ENCODE measurements at regions not wholly inside any gene's neighbourhood (a gene's known extent, or its start where the extent isn't known, plus 50 kb on each side); places are given as distances from the start of the nearest gene placed in this dataset.

GRCh38 chr17:13359774-13360173 lies 242.0 kb downstream of the HS3ST3A1 start:
- no peaks in the 10 kb centered on the region for H4K20me1 ChIP-seq (ENCODE audit: insufficient read depth, low read length)
- H3K4me1 ChIP-seq (ENCODE audit: low read length): no peaks in the 10 kb centered on the region
- H3K4me3 ChIP-seq (ENCODE audit: low read length): no peak overlapping the region
- H3K4me2 ChIP-seq (ENCODE audit: low read length): no peak overlapping the region
- no peak overlapping the region for H3K27ac ChIP-seq (ENCODE audit: low read length)
- no peak overlapping the region for H3K9ac ChIP-seq (ENCODE audit: low read length)
- no peak overlapping the region for H2AFZ ChIP-seq (ENCODE audit: low read depth, low read length)
- H3K36me3 ChIP-seq (replicated peaks; ENCODE audit: low read depth, low read length): no peaks in the 10 kb centered on the region
- no peaks in the 10 kb centered on the region for H3K27me3 ChIP-seq (ENCODE audit: low read depth, low read length)
- no peaks in the 10 kb centered on the region for H3K79me2 ChIP-seq (ENCODE audit: low read length)
- H3K9me3 ChIP-seq (ENCODE audit: insufficient read depth, low read length): no peaks in the 10 kb centered on the region
- TF ChIP-seq EZH2phosphoT487 (IDR thresholded peaks at IDR 0.05; ENCODE audit: low read depth) (no peak), CTCF (IDR thresholded peaks at IDR 0.05; ENCODE audit: low read depth, low read length) (no peak)

GRCh38 chr17:13355054-13355453 lies 246.7 kb downstream of the HS3ST3A1 start:
- no peaks in the 10 kb centered on the region for H3K27me3 ChIP-seq (ENCODE audit: low read depth, low read length)
- H3K79me2 ChIP-seq (ENCODE audit: low read length): no peaks in the 10 kb centered on the region
- TF ChIP-seq CTCF (IDR thresholded peaks at IDR 0.05; ENCODE audit: low read depth, low read length) (no peak), EZH2phosphoT487 (IDR thresholded peaks at IDR 0.05; ENCODE audit: low read depth) (no peak)
- no peaks in the 10 kb centered on the region for H3K4me1 ChIP-seq (ENCODE audit: low read length)
- no peaks in the 10 kb centered on the region for H3K36me3 ChIP-seq (replicated peaks; ENCODE audit: low read depth, low read length)
- no peak overlapping the region for H3K4me2 ChIP-seq (ENCODE audit: low read length)
- no peak overlapping the region for H3K4me3 ChIP-seq (ENCODE audit: low read length)
- H4K20me1 ChIP-seq (ENCODE audit: insufficient read depth, low read length): no peaks in the 10 kb centered on the region
- H2AFZ ChIP-seq (ENCODE audit: low read depth, low read length): no peak overlapping the region
- no peak overlapping the region for H3K27ac ChIP-seq (ENCODE audit: low read length)
- no peaks in the 10 kb centered on the region for H3K9me3 ChIP-seq (ENCODE audit: insufficient read depth, low read length)
- H3K9ac ChIP-seq (ENCODE audit: low read length): no peak overlapping the region

- Histone ChIP-seq H3K36me3 (replicated peaks; ENCODE audit: low read depth, low read length) (no peaks in the 10 kb centered on the region), H3K79me2 (ENCODE audit: low read length) (no peaks in the 10 kb centered on the region), H3K4me1 (ENCODE audit: low read length) (no peaks in the 10 kb centered on the region), H3K27ac (ENCODE audit: low read length) (no peak overlapping the region), H4K20me1 (ENCODE audit: insufficient read depth, low read length) (no peaks in the 10 kb centered on the region), H3K27me3 (ENCODE audit: low read depth, low read length) (no peaks in the 10 kb centered on the region), H3K9me3 (ENCODE audit: insufficient read depth, low read length) (no peaks in the 10 kb centered on the region), H3K4me3 (ENCODE audit: low read length) (no peak overlapping the region), H2AFZ (ENCODE audit: low read depth, low read length) (no peak overlapping the region), H3K9ac (ENCODE audit: low read length) (no peak overlapping the region), H3K4me2 (ENCODE audit: low read length) (no peak overlapping the region)
- TF ChIP-seq CTCF (IDR thresholded peaks at IDR 0.05; ENCODE audit: low read depth, low read length) (no peak), EZH2phosphoT487 (IDR thresholded peaks at IDR 0.05; ENCODE audit: low read depth) (no peak)
These were observed 248.1 kb downstream of the HS3ST3A1 start for GRCh38 chr17:13353590-13353989.

GRCh38 chr17:13352747-13353415 lies 248.8 kb downstream of the HS3ST3A1 start:
- Histone ChIP-seq H3K9ac (ENCODE audit: low read length) (no peak overlapping the region), H3K9me3 (ENCODE audit: insufficient read depth, low read length) (no peaks in the 10 kb centered on the region), H4K20me1 (ENCODE audit: insufficient read depth, low read length) (no peaks in the 10 kb centered on the region), H3K27ac (ENCODE audit: low read length) (no peak overlapping the region), H3K27me3 (ENCODE audit: low read depth, low read length) (no peaks in the 10 kb centered on the region), H3K4me2 (ENCODE audit: low read length) (no peak overlapping the region), H3K79me2 (ENCODE audit: low read length) (no peaks in the 10 kb centered on the region), H2AFZ (ENCODE audit: low read depth, low read length) (no peak overlapping the region), H3K36me3 (replicated peaks; ENCODE audit: low read depth, low read length) (no peaks in the 10 kb centered on the region), H3K4me3 (ENCODE audit: low read length) (no peak overlapping the region), H3K4me1 (ENCODE audit: low read length) (no peaks in the 10 kb centered on the region)
- TF ChIP-seq EZH2phosphoT487 (IDR thresholded peaks at IDR 0.05; ENCODE audit: low read depth) (no peak), CTCF (IDR thresholded peaks at IDR 0.05; ENCODE audit: low read depth, low read length) (no peak)
